SK-N-SH (cell line): ENCODE measurements at regions not wholly inside any gene's neighbourhood (a gene's known extent, or its start where the extent isn't known, plus 50 kb on each side); places are given as distances from the start of the nearest gene placed in this dataset.

Source experiments
- CTCF ChIA-PET: fragments of 300-600, 350-600 bp; formaldehyde crosslinking; extraction: SDS; loops from one replicate; lab custom pipeline; 2021; lab: Yijun Ruan, JAX
- POLR2A ChIA-PET: fragments of 350-600 bp; sonication (Branson Sonifier 250); formaldehyde crosslinking; extraction: SDS; loops from one replicate; lab custom pipeline; 2020; ENCODE audit warnings: antibody characterized with exemption, inconsistent platforms; lab: Yijun Ruan, JAX
- DNase-seq: peaks from one replicate; pipeline ENCODE4 v3.0.0; 2012
- H2AFZ ChIP-seq: fragments of 200-600 bp; sonication (generic); 2 replicates; pipeline ENCODE4 v1.8.1; 2016; ENCODE audit warnings: antibody characterized with exemption, mild to moderate bottlenecking, low read depth
- H3F3A ChIP-seq: fragments of 200-600 bp; sonication (generic); replicated peaks from 2 replicates; pipeline ENCODE3; 2016; ENCODE audit warnings: antibody characterized with exemption, mild to moderate bottlenecking; ENCODE audit not compliant: insufficient read depth
- H3K27ac ChIP-seq, 2 experiments: fragments of 200-500 bp in 1 of 2; fragments of 200-600 bp in 1 of 2; sonication (Bioruptor generic) in 1 of 2; sonication (generic), shearing (Covaris generic) in 1 of 2; 2 replicates each; pipeline versions ENCODE4 v1.5.1 to v1.6.1; 2014 to 2016; ENCODE audit warnings: low read depth in 2 of 2, inconsistent platforms in 1 of 2, low read length in 1 of 2, mild to moderate bottlenecking in 1 of 2, mixed read lengths in 1 of 2
- H3K27me3 ChIP-seq: fragments of 200-600 bp; sonication (generic), shearing (Covaris generic); 2 replicates; pipeline ENCODE4 v1.6.1; 2016; ENCODE audit warnings: mixed run types; ENCODE audit not compliant: insufficient read depth
- H3K36me3 ChIP-seq, 2 experiments: fragments of 200-500 bp in 1 of 2; fragments of 200-600 bp in 1 of 2; sonication (Bioruptor generic) in 1 of 2; sonication (generic) in 1 of 2; replicated peaks in 1 of 2; 2 replicates each; pipeline versions ENCODE3 to v1.5.1; 2014 to 2016; ENCODE audit warnings: low read length in 1 of 2, mild to moderate bottlenecking in 1 of 2; ENCODE audit not compliant: insufficient read depth in 2 of 2, control insufficient read depth in 1 of 2
- H3K4me1 ChIP-seq, 2 experiments: fragments of 200-500 bp in 1 of 2; fragments of 200-600 bp in 1 of 2; sonication (Bioruptor generic) in 1 of 2; sonication (generic), shearing (Covaris generic) in 1 of 2; 2 replicates each; pipeline versions ENCODE4 v1.5.1 to v1.6.1; 2014 to 2016; ENCODE audit warnings: low read depth in 1 of 2, low read length in 1 of 2, mixed run types in 1 of 2; ENCODE audit not compliant: insufficient read depth in 2 of 2, control insufficient read depth in 1 of 2
- H3K4me2 ChIP-seq: fragments of 200-600 bp; sonication (generic), shearing (Covaris generic); 2 replicates; pipeline ENCODE4 v1.6.1; 2017; ENCODE audit warnings: mixed run types
- H3K4me3 ChIP-seq, 2 experiments: fragments of 200-500 bp in 1 of 2; fragments of 200-600 bp in 1 of 2; sonication (Bioruptor generic) in 1 of 2; sonication (generic), shearing (Covaris generic) in 1 of 2; 2 replicates each; pipeline versions ENCODE4 v1.5.1 to v1.8.1; 2014 to 2016; ENCODE audit warnings: low read depth in 2 of 2, inconsistent platforms in 1 of 2, low read length in 1 of 2, mild to moderate bottlenecking in 1 of 2, mixed read lengths in 1 of 2, moderate library complexity in 1 of 2
- H3K79me2 ChIP-seq: fragments of 200-600 bp; sonication (generic); 2 replicates; pipeline ENCODE4 v1.8.1; 2017; ENCODE audit warnings: mild to moderate bottlenecking; ENCODE audit not compliant: insufficient read depth
- H3K9ac ChIP-seq: fragments of 200-600 bp; sonication (generic); 2 replicates; pipeline ENCODE4 v1.6.1; 2017; ENCODE audit warnings: mixed run types
- H3K9me2 ChIP-seq: fragments of 200-600 bp; sonication (generic); 2 replicates; pipeline ENCODE4 v1.6.1; 2017; ENCODE audit warnings: mixed run types
- H3K9me3 ChIP-seq: fragments of 200-600 bp; sonication (generic); 2 replicates; pipeline ENCODE4 v1.6.1; 2017; ENCODE audit warnings: mixed run types, mild to moderate bottlenecking, moderate library complexity
- H4K20me1 ChIP-seq: fragments of 200-600 bp; sonication (generic); 2 replicates; pipeline ENCODE4 v1.6.1; 2017; ENCODE audit warnings: mild to moderate bottlenecking, mixed run types; ENCODE audit not compliant: insufficient read depth
- CHD2 ChIP-seq: fragments of 150-350 bp; IDR thresholded peaks from 2 replicates; pipeline ENCODE4 v1.6.1; 2018; ENCODE audit warnings: low read length; ENCODE audit not compliant: partially characterized antibody
- EP300 ChIP-seq, 2 experiments: IDR thresholded peaks; 2 replicates each; pipeline versions ENCODE4 v1.4.0 to v1.6.1; 2012; ENCODE audit warnings: borderline replicate concordance in 1 of 2, low read depth in 1 of 2, low read length in 1 of 2
- FOXJ3 ChIP-seq: sonication (generic); formaldehyde crosslinking; IDR thresholded peaks from 2 replicates; pipeline ENCODE4 v1.5.1; 2020; ENCODE audit warnings: mild to moderate bottlenecking, missing genetic modification reagents
- GABPA ChIP-seq: IDR thresholded peaks from 2 replicates; pipeline ENCODE4 v1.4.0; 2012; ENCODE audit warnings: low read depth, mild to moderate bottlenecking
- GATA2 ChIP-seq: sonication (generic); formaldehyde crosslinking; IDR thresholded peaks from 2 replicates; pipeline ENCODE4 v1.5.0; 2020; ENCODE audit warnings: mild to moderate bottlenecking, missing genetic modification reagents
- JUND ChIP-seq: IDR thresholded peaks from 2 replicates; pipeline ENCODE4 v1.4.0; 2012
- MXI1 ChIP-seq: IDR thresholded peaks from 2 replicates; pipeline ENCODE4 v1.6.1; 2012; ENCODE audit warnings: mild to moderate bottlenecking, low read depth, low read length, improper control_type of control experiment
- NFIC ChIP-seq: IDR thresholded peaks from 2 replicates; pipeline ENCODE4 v1.4.0; 2012; ENCODE audit warnings: borderline replicate concordance
- RAD21 ChIP-seq: IDR thresholded peaks from 2 replicates; pipeline ENCODE4 v1.6.1; 2012; ENCODE audit warnings: mild to moderate bottlenecking, low read length
- RCOR1 ChIP-seq: fragments of 150-350 bp; IDR thresholded peaks from 2 replicates; pipeline ENCODE4 v1.6.1; 2017; ENCODE audit warnings: antibody characterized with exemption, low read length
- RFX5 ChIP-seq: IDR thresholded peaks from 2 replicates; pipeline ENCODE4 v1.6.1; 2012; ENCODE audit warnings: mild to moderate bottlenecking, improper control_type of control experiment, low read length
- SMC3 ChIP-seq: IDR thresholded peaks from 2 replicates; pipeline ENCODE4 v1.6.1; 2012; ENCODE audit warnings: low read depth, low read length, improper control_type of control experiment
- TAF1 ChIP-seq: IDR thresholded peaks from 2 replicates; pipeline ENCODE4 v1.6.1; 2012; ENCODE audit warnings: low read depth, mild to moderate bottlenecking, low read length, moderate library complexity, borderline replicate concordance
- TCF12 ChIP-seq: IDR thresholded peaks from 2 replicates; pipeline ENCODE4 v1.4.0; 2012
- TEAD4 ChIP-seq: IDR thresholded peaks from 2 replicates; pipeline ENCODE4 v1.4.0; 2012; ENCODE audit warnings: mild to moderate bottlenecking, borderline replicate concordance; ENCODE audit not compliant: insufficient read depth
- WGBS: methylation state at CpG from one replicate; pipeline ENCODE4 v1.1.6; 2017; ENCODE audit warnings: low lambda C conversion rate; 5-methylcytosine and 5-hydroxymethylcytosine counted together
- TF ChIP-seq, protein P1 (sequence below): IDR thresholded peaks from 2 replicates; pipeline ENCODE4 v1.4.0; 2012; ENCODE audit warnings: low read depth, borderline replicate concordance
- TF ChIP-seq, protein P2 (sequence below): fragments of 150-350 bp; IDR thresholded peaks from 2 replicates; pipeline ENCODE4 v1.6.1; 2016; ENCODE audit warnings: mild to moderate bottlenecking, low read depth, low read length
- TF ChIP-seq, protein P3 (sequence below): IDR thresholded peaks from 2 replicates; pipeline ENCODE4 v1.6.1; 2012; ENCODE audit warnings: mild to moderate bottlenecking, low read depth, low read length, moderate library complexity

DNA sequence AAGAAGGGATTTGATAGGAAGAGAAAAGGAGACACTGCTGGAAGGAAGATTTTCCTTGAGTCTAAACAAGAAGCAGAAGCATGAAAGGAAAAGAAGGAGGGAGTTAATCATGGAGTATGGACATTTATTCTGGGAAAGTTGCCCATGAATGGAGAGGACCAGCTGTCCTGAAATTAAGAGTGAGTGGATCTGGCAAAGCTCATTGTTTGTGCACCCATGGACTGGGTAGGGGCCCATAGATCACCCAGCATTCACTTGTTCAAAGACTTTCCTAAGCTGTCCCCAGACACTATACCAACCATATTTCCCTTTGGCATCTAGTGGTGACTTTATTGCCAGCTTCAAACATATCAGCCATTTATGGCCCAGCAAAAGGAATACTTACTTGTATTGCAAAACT, 422.7 kb downstream of the FBXO15 start:
- Histone ChIP-seq H3K36me3 (no peaks in the 10 kb centered on the region), H3F3A (no peaks in the 10 kb centered on the region), H3K27me3 (no peaks in the 10 kb centered on the region), H3K4me3 (no peak overlapping the region), H3K79me2 (no peaks in the 10 kb centered on the region), H2AFZ (no peak overlapping the region), H3K4me1 (no peaks in the 10 kb centered on the region), H3K9me3 (no peaks in the 10 kb centered on the region), H4K20me1 (no peaks in the 10 kb centered on the region), H3K27ac (no peak overlapping the region), H3K4me2 (no peak overlapping the region), H3K9me2 (no peaks in the 10 kb centered on the region), H3K9ac (no peak overlapping the region)
- CTCF ChIA-PET: no interaction called here
- POLR2A ChIA-PET: no interaction called here
- no peak for TF ChIP-seq GABPA
- TF ChIP-seq NFIC: no peak
- TF ChIP-seq TCF12: peak; percentile 28; the same call in 1 of the 2 replicates
- no peak for DNase-seq

DNA sequence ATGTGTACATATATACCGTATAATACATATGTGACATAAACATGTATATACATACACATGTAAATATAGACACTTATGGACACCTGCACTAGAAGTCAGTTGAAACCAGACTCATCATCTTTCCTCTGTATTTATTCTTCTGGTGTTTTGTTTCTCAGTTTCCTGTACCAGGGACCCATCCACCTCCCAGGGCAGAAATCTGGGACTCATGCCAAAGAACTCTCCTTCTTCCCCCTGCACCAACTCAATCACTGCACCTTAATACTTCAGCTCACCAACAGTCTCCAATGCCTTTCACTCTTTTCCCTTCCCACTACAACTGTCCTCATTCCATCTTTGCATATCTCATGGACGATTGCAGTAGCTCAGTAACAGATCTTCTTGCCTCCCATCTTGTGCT, 428.0 kb downstream of the FBXO15 start:
- no peaks in the 10 kb centered on the region for H4K20me1 ChIP-seq
- no peaks in the 10 kb centered on the region for H3K27me3 ChIP-seq
- no peak overlapping the region for H3K4me3 ChIP-seq
- no peaks in the 10 kb centered on the region for H3K9me2 ChIP-seq
- H3F3A ChIP-seq: peaks cover 16% of the 10 kb centered on the region
- H3K4me1 ChIP-seq: peaks cover 0 to 5% of the 10 kb centered on the region in 2 experiments; a peak in 2 of 4 replicates
- H3K4me2 ChIP-seq: no peak overlapping the region
- 11% methylated on average over 2 of the region's 2 CpGs for WGBS
- H2AFZ ChIP-seq: no peak overlapping the region
- no peak overlapping the region for H3K27ac ChIP-seq
- DNase-seq: no peak
- TF ChIP-seq, protein P1, sequence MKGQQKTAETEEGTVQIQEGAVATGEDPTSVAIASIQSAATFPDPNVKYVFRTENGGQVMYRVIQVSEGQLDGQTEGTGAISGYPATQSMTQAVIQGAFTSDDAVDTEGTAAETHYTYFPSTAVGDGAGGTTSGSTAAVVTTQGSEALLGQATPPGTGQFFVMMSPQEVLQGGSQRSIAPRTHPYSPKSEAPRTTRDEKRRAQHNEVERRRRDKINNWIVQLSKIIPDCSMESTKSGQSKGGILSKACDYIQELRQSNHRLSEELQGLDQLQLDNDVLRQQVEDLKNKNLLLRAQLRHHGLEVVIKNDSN: no peak
- TF ChIP-seq RAD21 (no peak), TEAD4 (no peak), CHD2 (no peak), TAF1 (no peak), GATA2 (CRISPR knock-in tag) (no peak), FOXJ3 (CRISPR knock-in tag) (no peak), RFX5 (no peak), EP300 (IDR thresholded peaks at IDR 0.05; ENCODE audit: borderline replicate concordance in 1 of 2, low read depth in 1 of 2, low read length in 1 of 2) (no peak), JUND (no peak)
- H3K9ac ChIP-seq: no peak overlapping the region
- CTCF ChIA-PET: no interaction called here
- H3K36me3 ChIP-seq: no peaks in the 10 kb centered on the region
- H3K9me3 ChIP-seq: no peaks in the 10 kb centered on the region
- POLR2A ChIA-PET: no interaction called here
- H3K79me2 ChIP-seq: no peaks in the 10 kb centered on the region

DNA sequence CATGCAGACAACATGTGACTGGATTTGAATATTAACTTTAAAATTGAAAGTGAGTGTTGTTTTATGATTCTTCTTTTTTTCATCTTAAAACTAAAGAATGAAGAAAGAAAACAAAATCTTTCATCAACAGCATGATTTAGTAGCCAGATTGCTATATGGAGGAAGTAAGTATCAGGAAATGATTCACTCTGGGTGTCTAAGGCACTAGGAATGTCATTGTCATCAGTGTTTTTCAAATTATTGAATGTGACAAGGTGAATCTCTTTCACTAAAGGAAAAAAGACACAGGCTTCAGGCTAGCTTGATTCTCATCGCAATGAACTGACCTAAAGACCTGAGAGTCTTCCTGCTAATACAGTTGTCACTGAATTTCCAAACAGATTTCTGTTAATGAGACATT, 430.1 kb downstream of the FBXO15 start:
- Histone ChIP-seq H3K27me3 (no peaks in the 10 kb centered on the region), H3K79me2 (no peaks in the 10 kb centered on the region), H4K20me1 (no peaks in the 10 kb centered on the region), H3K9me3 (no peaks in the 10 kb centered on the region), H3K4me2 (peak overlapping the region; percentile 22; the same call in 1 of the 2 replicates), H3K4me3 (no peak overlapping the region), H2AFZ (no peak overlapping the region), H3K4me1 (peaks cover 0 to 5% of the 10 kb centered on the region in 2 experiments; a peak in 2 of 4 replicates), H3F3A (peaks cover 16% of the 10 kb centered on the region), H3K9ac (no peak overlapping the region), H3K9me2 (no peaks in the 10 kb centered on the region), H3K27ac (peak overlapping the region; percentile 64 to 69; a peak in 3 of 4 replicates), H3K36me3 (no peaks in the 10 kb centered on the region)
- POLR2A ChIA-PET: no interaction called here
- 8% methylated on average over 1 of the region's 1 CpG for WGBS
- CTCF ChIA-PET: no interaction called here
- no peak for DNase-seq
- TF ChIP-seq, protein P2, sequence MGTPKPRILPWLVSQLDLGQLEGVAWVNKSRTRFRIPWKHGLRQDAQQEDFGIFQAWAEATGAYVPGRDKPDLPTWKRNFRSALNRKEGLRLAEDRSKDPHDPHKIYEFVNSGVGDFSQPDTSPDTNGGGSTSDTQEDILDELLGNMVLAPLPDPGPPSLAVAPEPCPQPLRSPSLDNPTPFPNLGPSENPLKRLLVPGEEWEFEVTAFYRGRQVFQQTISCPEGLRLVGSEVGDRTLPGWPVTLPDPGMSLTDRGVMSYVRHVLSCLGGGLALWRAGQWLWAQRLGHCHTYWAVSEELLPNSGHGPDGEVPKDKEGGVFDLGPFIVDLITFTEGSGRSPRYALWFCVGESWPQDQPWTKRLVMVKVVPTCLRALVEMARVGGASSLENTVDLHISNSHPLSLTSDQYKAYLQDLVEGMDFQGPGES: no peak
- no peak for TF ChIP-seq GATA2 (CRISPR knock-in tag)
- TF ChIP-seq RCOR1: no peak
- TF ChIP-seq SMC3: no peak
- no peak for TF ChIP-seq CHD2
- TF ChIP-seq, protein P3, sequence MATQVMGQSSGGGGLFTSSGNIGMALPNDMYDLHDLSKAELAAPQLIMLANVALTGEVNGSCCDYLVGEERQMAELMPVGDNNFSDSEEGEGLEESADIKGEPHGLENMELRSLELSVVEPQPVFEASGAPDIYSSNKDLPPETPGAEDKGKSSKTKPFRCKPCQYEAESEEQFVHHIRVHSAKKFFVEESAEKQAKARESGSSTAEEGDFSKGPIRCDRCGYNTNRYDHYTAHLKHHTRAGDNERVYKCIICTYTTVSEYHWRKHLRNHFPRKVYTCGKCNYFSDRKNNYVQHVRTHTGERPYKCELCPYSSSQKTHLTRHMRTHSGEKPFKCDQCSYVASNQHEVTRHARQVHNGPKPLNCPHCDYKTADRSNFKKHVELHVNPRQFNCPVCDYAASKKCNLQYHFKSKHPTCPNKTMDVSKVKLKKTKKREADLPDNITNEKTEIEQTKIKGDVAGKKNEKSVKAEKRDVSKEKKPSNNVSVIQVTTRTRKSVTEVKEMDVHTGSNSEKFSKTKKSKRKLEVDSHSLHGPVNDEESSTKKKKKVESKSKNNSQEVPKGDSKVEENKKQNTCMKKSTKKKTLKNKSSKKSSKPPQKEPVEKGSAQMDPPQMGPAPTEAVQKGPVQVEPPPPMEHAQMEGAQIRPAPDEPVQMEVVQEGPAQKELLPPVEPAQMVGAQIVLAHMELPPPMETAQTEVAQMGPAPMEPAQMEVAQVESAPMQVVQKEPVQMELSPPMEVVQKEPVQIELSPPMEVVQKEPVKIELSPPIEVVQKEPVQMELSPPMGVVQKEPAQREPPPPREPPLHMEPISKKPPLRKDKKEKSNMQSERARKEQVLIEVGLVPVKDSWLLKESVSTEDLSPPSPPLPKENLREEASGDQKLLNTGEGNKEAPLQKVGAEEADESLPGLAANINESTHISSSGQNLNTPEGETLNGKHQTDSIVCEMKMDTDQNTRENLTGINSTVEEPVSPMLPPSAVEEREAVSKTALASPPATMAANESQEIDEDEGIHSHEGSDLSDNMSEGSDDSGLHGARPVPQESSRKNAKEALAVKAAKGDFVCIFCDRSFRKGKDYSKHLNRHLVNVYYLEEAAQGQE: no peak
- TF ChIP-seq RFX5: no peak
- TF ChIP-seq RAD21: no peak
- TF ChIP-seq MXI1: no peak
